ENCODE measurements at regions not wholly inside any gene's neighbourhood (a gene's known extent, or its start where the extent isn't known, plus 50 kb on each side); places are given as distances from the start of the nearest gene placed in this dataset.

GRCh38 chrX:87391742-87392141 lies 125.9 kb upstream of the KLHL4 start:
- no TSS peak for BruUV-seq (replicated peaks)
- CTCF ChIA-PET, result interaction anchor here (1.2 kb wide), 1 partner anchor 11 kb away, joined by 3 read pairs; no protein-coding TSS in a partner anchor

DNA sequence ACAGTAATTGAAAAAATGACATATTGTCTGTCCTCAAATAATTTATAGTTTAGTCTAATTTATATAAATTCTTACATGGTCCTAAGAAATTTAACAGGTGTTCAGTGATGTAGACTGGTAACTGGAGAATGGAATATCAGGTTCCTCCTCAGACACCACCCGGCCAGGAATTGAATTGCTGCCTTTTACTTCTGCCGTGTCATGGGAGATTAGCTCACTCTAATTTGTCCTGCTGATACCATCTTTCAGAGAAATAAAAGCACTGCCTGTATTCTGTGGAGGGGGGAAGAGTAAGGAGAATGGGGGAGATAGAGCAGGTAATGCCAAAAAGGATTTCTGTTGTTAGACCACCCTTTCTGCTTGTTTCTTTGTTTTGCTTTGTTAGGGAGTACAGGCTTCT lies 125.2 kb upstream of the KLHL4 start:
- Mint-ChIP-seq H3K4me1 (ENCODE audit: insufficient read depth, unreplicated experiment) (no peaks in the 10 kb centered on the region), H3K27ac (ENCODE audit: low read depth, unreplicated experiment) (no peak overlapping the region), H3K36me3 (ENCODE audit: insufficient read depth, unreplicated experiment) (no peaks in the 10 kb centered on the region), H3K27me3 (ENCODE audit: insufficient read depth, unreplicated experiment) (peaks cover 47% of the 10 kb centered on the region), H3K9me3 (ENCODE audit: unreplicated experiment) (peaks cover 13% of the 10 kb centered on the region), H3K4me3 (ENCODE audit: unreplicated experiment) (no peak overlapping the region)
- POLR2A ChIA-PET, result no interaction called here
- no peak for TF ChIP-seq CTCF (IDR thresholded peaks at IDR 0.05; ENCODE audit: unreplicated experiment)
- no peak for DNase-seq (ENCODE audit: unreplicated experiment)
- intact Hi-C loops (cut with micrococcal nuclease), result no loop called here
- no TSS peak for BruUV-seq (replicated peaks)
- CTCF ChIA-PET, result interaction anchor here (1.2 kb wide), 1 partner anchor 12 kb away, joined by 3 read pairs; no protein-coding TSS in a partner anchor

More at GRCh38 chrX:87391742-87392141, 125.9 kb upstream of the KLHL4 start:
- Mint-ChIP-seq H3K9me3 (ENCODE audit: unreplicated experiment) (peaks cover 13% of the 10 kb centered on the region), H3K4me1 (ENCODE audit: insufficient read depth, unreplicated experiment) (no peaks in the 10 kb centered on the region), H3K27me3 (ENCODE audit: insufficient read depth, unreplicated experiment) (peaks cover 40% of the 10 kb centered on the region), H3K27ac (ENCODE audit: low read depth, unreplicated experiment) (no peak overlapping the region), H3K36me3 (ENCODE audit: insufficient read depth, unreplicated experiment) (no peaks in the 10 kb centered on the region), H3K4me3 (ENCODE audit: unreplicated experiment) (no peak overlapping the region)
- DNase-seq (ENCODE audit: unreplicated experiment), result no peak
- POLR2A ChIA-PET, result interaction anchor here (0.6 to 0.7 kb wide), 2 partner anchors 93 to 1258 kb away, joined by 3 to 4 read pairs; no protein-coding TSS in a partner anchor
- TF ChIP-seq CTCF (IDR thresholded peaks at IDR 0.05; ENCODE audit: unreplicated experiment), result no peak
- intact Hi-C loops (cut with micrococcal nuclease), result no loop called here

GRCh38 chrX:87397103-87397886 lies 120.3 kb upstream of the KLHL4 start:
- BruUV-seq (replicated peaks), result no TSS peak
- ChIA-PET CTCF (no interaction called here), POLR2A (interaction anchor here (1.7 kb wide), 1 partner anchor 12 kb away, joined by 5 read pairs; no protein-coding TSS in a partner anchor)
- no peak for DNase-seq (ENCODE audit: unreplicated experiment)
- Mint-ChIP-seq H3K27ac (ENCODE audit: low read depth, unreplicated experiment) (no peak overlapping the region), H3K27me3 (ENCODE audit: insufficient read depth, unreplicated experiment) (peaks cover 40% of the 10 kb centered on the region), H3K4me1 (ENCODE audit: insufficient read depth, unreplicated experiment) (peaks cover 5% of the 10 kb centered on the region), H3K36me3 (ENCODE audit: insufficient read depth, unreplicated experiment) (no peaks in the 10 kb centered on the region), H3K4me3 (ENCODE audit: unreplicated experiment) (no peak overlapping the region), H3K9me3 (ENCODE audit: unreplicated experiment) (peaks cover 23% of the 10 kb centered on the region)
- intact Hi-C loops (cut with micrococcal nuclease), result no loop called here
- TF ChIP-seq CTCF (IDR thresholded peaks at IDR 0.05; ENCODE audit: unreplicated experiment), result no peak

GRCh38 chrX:87402256-87402655 lies 115.3 kb upstream of the KLHL4 start:
- Mint-ChIP-seq H3K9me3 (ENCODE audit: unreplicated experiment) (peaks cover 10% of the 10 kb centered on the region), H3K27me3 (ENCODE audit: insufficient read depth, unreplicated experiment) (peaks cover 30% of the 10 kb centered on the region), H3K4me3 (ENCODE audit: unreplicated experiment) (no peak overlapping the region), H3K36me3 (ENCODE audit: insufficient read depth, unreplicated experiment) (no peaks in the 10 kb centered on the region), H3K27ac (ENCODE audit: low read depth, unreplicated experiment) (no peak overlapping the region), H3K4me1 (ENCODE audit: insufficient read depth, unreplicated experiment) (peaks cover 5% of the 10 kb centered on the region)
- no TSS peak for BruUV-seq (replicated peaks)
- ChIA-PET POLR2A (no interaction called here), CTCF (no interaction called here)
- intact Hi-C loops (cut with micrococcal nuclease), result no loop called here
- no peak for DNase-seq (ENCODE audit: unreplicated experiment)
- no peak for TF ChIP-seq CTCF (IDR thresholded peaks at IDR 0.05; ENCODE audit: unreplicated experiment)
